Loucy (cell line): ENCODE measurements at regions not wholly inside any gene's neighbourhood (a gene's known extent, or its start where the extent isn't known, plus 50 kb on each side); places are given as distances from the start of the nearest gene placed in this dataset.

ENCODE experiments used
- H2AFZ ChIP-seq: fragments of 200-600 bp; sonication (generic); 2 replicates; pipeline ENCODE4 v1.6.0; 2016; ENCODE audit warnings: antibody characterized with exemption, mild to moderate bottlenecking, low read length, moderate library complexity
- H3F3A ChIP-seq: fragments of 200-600 bp; 2 replicates; pipeline ENCODE4 v1.6.0; 2016; ENCODE audit warnings: antibody characterized with exemption, low read depth, mild to moderate bottlenecking
- H3K27me3 ChIP-seq: fragments of 200-600 bp; sonication (generic); 2 replicates; pipeline ENCODE4 v1.6.1; 2014; ENCODE audit warnings: low read length, mild to moderate bottlenecking; ENCODE audit not compliant: insufficient read depth, poor library complexity, severe bottlenecking
- H3K36me3 ChIP-seq: fragments of 200-600 bp; sonication (generic); 2 replicates; pipeline ENCODE4 v1.6.1; 2016; ENCODE audit warnings: low read length; ENCODE audit not compliant: insufficient read depth
- H3K4me1 ChIP-seq: fragments of 200-600 bp; sonication (generic); 2 replicates; pipeline ENCODE4 v1.5.1; 2014; ENCODE audit warnings: low read length, mild to moderate bottlenecking; ENCODE audit not compliant: insufficient read depth, poor library complexity, severe bottlenecking
- H3K4me2 ChIP-seq: fragments of 200-600 bp; sonication (generic); 2 replicates; pipeline ENCODE4 v1.6.0; 2014; ENCODE audit warnings: antibody characterized with exemption, low read length, low read depth, mild to moderate bottlenecking; ENCODE audit not compliant: poor library complexity, severe bottlenecking
- H3K4me3 ChIP-seq: fragments of 200-600 bp; sonication (generic); 2 replicates; pipeline ENCODE4 v1.5.1; 2014; ENCODE audit warnings: low read length, mild to moderate bottlenecking, mixed read lengths; ENCODE audit not compliant: poor library complexity, severe bottlenecking
- H3K79me2 ChIP-seq: fragments of 200-600 bp; sonication (generic); 2 replicates; pipeline ENCODE4 v1.6.1; 2014; ENCODE audit warnings: low read length; ENCODE audit not compliant: insufficient read depth
- H3K9ac ChIP-seq: fragments of 200-600 bp; sonication (generic); 2 replicates; pipeline ENCODE4 v1.6.0; 2014; ENCODE audit warnings: mild to moderate bottlenecking, low read depth, low read length, moderate library complexity; ENCODE audit not compliant: poor library complexity, severe bottlenecking
- H3K9me2 ChIP-seq: fragments of 200-600 bp; sonication (generic); replicated peaks from 2 replicates; pipeline ENCODE4 v1.6.1; 2016; ENCODE audit warnings: low read depth, low read length, mixed read lengths
- H3K9me3 ChIP-seq: fragments of 200-600 bp; sonication (generic); 2 replicates; pipeline ENCODE4 v1.6.1; 2014; ENCODE audit warnings: mild to moderate bottlenecking, antibody characterized with exemption, low read length, low read depth; ENCODE audit not compliant: insufficient read depth
- H4K20me1 ChIP-seq: fragments of 200-600 bp; sonication (generic); 2 replicates; pipeline ENCODE4 v1.6.0; 2014; ENCODE audit warnings: antibody characterized with exemption, low read length, mild to moderate bottlenecking; ENCODE audit not compliant: insufficient read depth, poor library complexity, severe bottlenecking
- EZH2phosphoT487 ChIP-seq: fragments of 200-600 bp; IDR thresholded peaks from 2 replicates; pipeline ENCODE4 v1.6.1; 2018; ENCODE audit warnings: antibody characterized with exemption, mild to moderate bottlenecking, moderate library complexity, borderline replicate concordance
- TF ChIP-seq, protein P1 (sequence below): fragments of 200-600 bp; sonication (generic); conservative IDR thresholded peaks from 2 replicates; pipeline ENCODE4 v1.5.1; 2014; ENCODE audit warnings: mild to moderate bottlenecking, antibody characterized with exemption, low read length

DNA sequence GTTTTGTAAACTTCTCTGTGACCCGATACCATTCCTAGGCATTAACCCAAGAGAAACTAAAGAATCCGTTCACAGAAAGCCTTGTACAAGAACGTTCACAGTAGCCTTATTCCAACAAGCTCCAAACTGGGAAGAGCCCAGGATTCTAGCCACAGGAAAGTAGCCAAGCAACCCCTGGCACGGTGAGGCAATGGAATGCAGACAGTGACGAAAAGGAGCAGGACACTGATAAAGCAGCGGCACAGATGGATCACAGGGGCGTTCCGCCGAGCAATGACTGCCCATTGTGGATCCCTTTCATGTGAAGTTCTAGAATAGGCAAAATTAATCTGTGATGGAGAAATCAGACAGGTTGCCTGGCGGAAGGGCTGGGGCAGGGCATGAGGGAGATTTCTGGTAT, 198.7 kb upstream of the CHRNA7 start:
- H4K20me1 ChIP-seq = no peaks in the 10 kb centered on the region
- H3K36me3 ChIP-seq = no peaks in the 10 kb centered on the region
- H3K9ac ChIP-seq = no peak overlapping the region
- TF ChIP-seq EZH2phosphoT487 = no peak
- TF ChIP-seq, protein P1, sequence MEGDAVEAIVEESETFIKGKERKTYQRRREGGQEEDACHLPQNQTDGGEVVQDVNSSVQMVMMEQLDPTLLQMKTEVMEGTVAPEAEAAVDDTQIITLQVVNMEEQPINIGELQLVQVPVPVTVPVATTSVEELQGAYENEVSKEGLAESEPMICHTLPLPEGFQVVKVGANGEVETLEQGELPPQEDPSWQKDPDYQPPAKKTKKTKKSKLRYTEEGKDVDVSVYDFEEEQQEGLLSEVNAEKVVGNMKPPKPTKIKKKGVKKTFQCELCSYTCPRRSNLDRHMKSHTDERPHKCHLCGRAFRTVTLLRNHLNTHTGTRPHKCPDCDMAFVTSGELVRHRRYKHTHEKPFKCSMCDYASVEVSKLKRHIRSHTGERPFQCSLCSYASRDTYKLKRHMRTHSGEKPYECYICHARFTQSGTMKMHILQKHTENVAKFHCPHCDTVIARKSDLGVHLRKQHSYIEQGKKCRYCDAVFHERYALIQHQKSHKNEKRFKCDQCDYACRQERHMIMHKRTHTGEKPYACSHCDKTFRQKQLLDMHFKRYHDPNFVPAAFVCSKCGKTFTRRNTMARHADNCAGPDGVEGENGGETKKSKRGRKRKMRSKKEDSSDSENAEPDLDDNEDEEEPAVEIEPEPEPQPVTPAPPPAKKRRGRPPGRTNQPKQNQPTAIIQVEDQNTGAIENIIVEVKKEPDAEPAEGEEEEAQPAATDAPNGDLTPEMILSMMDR = no peak
- no peak overlapping the region for H2AFZ ChIP-seq
- no peak overlapping the region for H3K4me3 ChIP-seq
- no peaks in the 10 kb centered on the region for H3K9me2 ChIP-seq
- no peaks in the 10 kb centered on the region for H3K4me1 ChIP-seq
- no peaks in the 10 kb centered on the region for H3F3A ChIP-seq
- no peaks in the 10 kb centered on the region for H3K79me2 ChIP-seq
- no peaks in the 10 kb centered on the region for H3K27me3 ChIP-seq
- no peaks in the 10 kb centered on the region for H3K9me3 ChIP-seq
- no peak overlapping the region for H3K4me2 ChIP-seq

DNA sequence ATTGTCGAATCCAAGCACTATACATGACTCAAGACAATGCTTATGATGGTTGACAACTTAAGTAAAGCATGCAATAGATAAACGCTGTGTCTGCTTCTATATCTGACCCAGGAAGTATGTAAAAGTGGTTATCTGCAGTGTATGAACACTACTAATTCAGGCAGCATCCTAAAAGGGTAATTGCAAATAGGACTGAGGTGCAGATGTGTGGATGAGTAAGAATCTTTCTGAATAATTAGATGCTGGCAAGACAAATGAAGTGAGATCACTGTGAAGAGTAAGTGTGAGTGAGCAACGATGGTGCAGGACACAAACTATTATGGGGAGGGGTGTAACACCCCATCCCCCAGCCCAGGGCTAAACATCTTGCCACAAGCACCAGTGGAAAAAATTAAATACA, 195.7 kb upstream of the CHRNA7 start:
- H3K9ac ChIP-seq = no peak overlapping the region
- no peak overlapping the region for H2AFZ ChIP-seq
- H3K36me3 ChIP-seq = no peaks in the 10 kb centered on the region
- H3K4me1 ChIP-seq = no peaks in the 10 kb centered on the region
- no peaks in the 10 kb centered on the region for H3K9me2 ChIP-seq
- H3K79me2 ChIP-seq = no peaks in the 10 kb centered on the region
- no peaks in the 10 kb centered on the region for H4K20me1 ChIP-seq
- no peaks in the 10 kb centered on the region for H3K9me3 ChIP-seq
- no peak overlapping the region for H3K4me2 ChIP-seq
- TF ChIP-seq, protein P1 = no peak
- no peak for TF ChIP-seq EZH2phosphoT487
- no peak overlapping the region for H3K4me3 ChIP-seq
- no peaks in the 10 kb centered on the region for H3K27me3 ChIP-seq
- no peaks in the 10 kb centered on the region for H3F3A ChIP-seq

DNA sequence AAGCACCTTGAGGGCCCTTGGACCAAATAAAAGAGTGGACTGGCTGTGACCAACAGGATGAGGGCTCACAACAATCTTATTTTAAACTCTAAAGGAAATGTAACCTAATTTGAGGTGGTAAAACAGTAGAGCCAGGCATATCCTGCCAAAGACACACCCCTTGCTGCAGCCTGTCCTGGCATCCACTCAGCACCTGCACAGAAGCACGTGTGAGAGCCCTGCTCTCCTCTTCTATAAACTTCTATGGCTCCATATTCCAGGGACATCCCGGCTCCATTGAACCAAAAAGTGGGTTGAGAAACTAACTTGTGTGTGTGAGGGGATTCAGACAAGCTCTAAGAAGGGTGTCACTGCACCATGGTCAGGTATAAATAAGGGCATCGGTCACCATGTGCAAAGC, 190.9 kb upstream of the CHRNA7 start:
- H3K79me2 ChIP-seq = no peaks in the 10 kb centered on the region
- no peak overlapping the region for H2AFZ ChIP-seq
- H3K4me2 ChIP-seq = no peak overlapping the region
- TF ChIP-seq, protein P1 = no peak
- TF ChIP-seq EZH2phosphoT487 = no peak
- no peaks in the 10 kb centered on the region for H3K9me3 ChIP-seq
- H3K4me3 ChIP-seq = no peak overlapping the region
- H3K9me2 ChIP-seq = no peaks in the 10 kb centered on the region
- H4K20me1 ChIP-seq = no peaks in the 10 kb centered on the region
- no peaks in the 10 kb centered on the region for H3F3A ChIP-seq
- no peak overlapping the region for H3K9ac ChIP-seq
- no peaks in the 10 kb centered on the region for H3K36me3 ChIP-seq
- H3K27me3 ChIP-seq = no peaks in the 10 kb centered on the region
- H3K4me1 ChIP-seq = no peaks in the 10 kb centered on the region
